ENCODE measurements at regions not wholly inside any gene's neighbourhood (a gene's known extent, or its start where the extent isn't known, plus 50 kb on each side); places are given as distances from the start of the nearest gene placed in this dataset.
"Not testable (repeated sequence)": the region's sequence is repeated elsewhere in the genome, so short reads cannot be mapped to it uniquely, and the experiment has no call there.

DNA sequence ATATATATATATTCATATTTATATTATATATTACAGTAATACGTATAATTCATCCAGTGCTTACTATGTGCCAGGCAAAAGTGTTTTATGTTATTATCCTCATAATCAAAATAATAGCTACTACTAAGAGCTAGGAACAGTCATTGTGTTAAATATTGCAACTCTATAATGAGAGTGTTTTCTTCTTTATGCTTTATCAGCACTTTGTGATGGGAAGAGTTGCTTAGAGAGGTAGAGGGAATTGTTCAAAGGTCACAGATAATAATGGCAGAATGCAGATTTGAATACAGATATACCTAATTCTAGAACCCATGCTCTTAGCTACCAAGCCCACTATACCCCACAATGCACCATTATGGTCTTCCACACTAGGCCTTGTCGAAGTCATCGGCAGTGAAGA lies 318.8 kb upstream of the PPARGC1A start:
- Histone ChIP-seq H3K9ac (ENCODE audit: low read length) (no peak overlapping the region), H3K27ac (ENCODE audit: low read depth, low read length) (no peak overlapping the region), H4K8ac (ENCODE audit: low read depth, low read length) (no peak overlapping the region), H3K4me2 (ENCODE audit: low read length) (no peak overlapping the region), H3K27me3 (ENCODE audit: insufficient read depth, low read length) (no peaks in the 10 kb centered on the region), H4K12ac (ENCODE audit: low read depth, low read length) (no peak overlapping the region), H3K79me2 (ENCODE audit: control insufficient read depth, insufficient read depth, low read length, poor library complexity) (no peaks in the 10 kb centered on the region), H2BK12ac (ENCODE audit: low read length) (no peak overlapping the region), H2AFZ (ENCODE audit: insufficient read depth, low read length, poor library complexity) (no peak overlapping the region), H3K4me3 (ENCODE audit: low read depth, low read length) (no peak overlapping the region), H3K9me3 (ENCODE audit: insufficient read depth, low read depth, low read length) (no peaks in the 10 kb centered on the region), H3K4me1 (ENCODE audit: control insufficient read depth in 1 of 2, insufficient read depth in 2 of 2, low read length in 2 of 2) (no peaks in the 10 kb centered on the region), H3K79me1 (ENCODE audit: low read length) (no peaks in the 10 kb centered on the region), H3K4ac (ENCODE audit: low read depth, low read length) (no peak overlapping the region), H4K91ac (ENCODE audit: low read depth, low read length) (no peak overlapping the region), H2BK120ac (ENCODE audit: insufficient read depth, low read length, poor library complexity) (no peak overlapping the region), H2BK5ac (ENCODE audit: low read depth, low read length, poor library complexity) (no peak overlapping the region), H3K18ac (ENCODE audit: low read length) (no peak overlapping the region), H3K23ac (ENCODE audit: low read length) (no peak overlapping the region), H2AK5ac (ENCODE audit: low read length) (no peak overlapping the region), H3K36me3 (ENCODE audit: control insufficient read depth in 1 of 2, insufficient read depth in 2 of 2, low read length in 2 of 2) (no peaks in the 10 kb centered on the region), H3K14ac (ENCODE audit: low read length) (no peak overlapping the region)
- no peak for DNase-seq
- WGBS (ENCODE audit: extremely low coverage, insufficient coverage, insufficient read length) = no CpG with 5 or more reads among the region's 3 CpGs

- not testable (repeated sequence) for H3K79me1 ChIP-seq (ENCODE audit: low read length); H3K9me3 ChIP-seq (ENCODE audit: insufficient read depth, low read depth, low read length)
Measured at GRCh38 chr4:24204708-24205107, 314.9 kb upstream of the PPARGC1A start.

GRCh38 chr4:24203926-24204325 lies 314.1 kb upstream of the PPARGC1A start:
- Histone ChIP-seq H3K79me2 (ENCODE audit: control insufficient read depth, insufficient read depth, low read length, poor library complexity) (no peaks in the 10 kb centered on the region), H2BK5ac (ENCODE audit: low read depth, low read length, poor library complexity) (no peak overlapping the region), H3K36me3 (ENCODE audit: control insufficient read depth in 1 of 2, insufficient read depth in 2 of 2, low read length in 2 of 2) (no peaks in the 10 kb centered on the region), H3K27me3 (ENCODE audit: insufficient read depth, low read length) (no peaks in the 10 kb centered on the region), H2AK5ac (ENCODE audit: low read length) (no peak overlapping the region), H3K79me1 (ENCODE audit: low read length) (no peaks in the 10 kb centered on the region), H3K9me3 (ENCODE audit: insufficient read depth, low read depth, low read length) (no peaks in the 10 kb centered on the region), H3K4ac (ENCODE audit: low read depth, low read length) (no peak overlapping the region), H2BK12ac (ENCODE audit: low read length) (no peak overlapping the region), H3K18ac (ENCODE audit: low read length) (no peak overlapping the region), H2AFZ (ENCODE audit: insufficient read depth, low read length, poor library complexity) (no peak overlapping the region), H4K8ac (ENCODE audit: low read depth, low read length) (no peak overlapping the region), H3K9ac (ENCODE audit: low read length) (no peak overlapping the region), H4K12ac (ENCODE audit: low read depth, low read length) (no peak overlapping the region), H3K14ac (ENCODE audit: low read length) (no peak overlapping the region), H3K23ac (ENCODE audit: low read length) (no peak overlapping the region), H3K4me2 (ENCODE audit: low read length) (no peak overlapping the region), H4K91ac (ENCODE audit: low read depth, low read length) (no peak overlapping the region), H3K4me1 (ENCODE audit: control insufficient read depth in 1 of 2, insufficient read depth in 2 of 2, low read length in 2 of 2) (no peaks in the 10 kb centered on the region), H3K4me3 (ENCODE audit: low read depth, low read length) (no peak overlapping the region), H3K27ac (ENCODE audit: low read depth, low read length) (no peak overlapping the region), H2BK120ac (ENCODE audit: insufficient read depth, low read length, poor library complexity) (no peak overlapping the region)
- no CpG with 5 or more reads among the region's 2 CpGs for WGBS (ENCODE audit: extremely low coverage, insufficient coverage, insufficient read length)
- DNase-seq = no peak

More at GRCh38 chr4:24204708-24205107, 314.9 kb upstream of the PPARGC1A start:
- not testable (repeated sequence) for H2AFZ ChIP-seq (ENCODE audit: insufficient read depth, low read length, poor library complexity); H2BK12ac ChIP-seq (ENCODE audit: low read length); H3K4ac ChIP-seq (ENCODE audit: low read depth, low read length); H3K9ac ChIP-seq (ENCODE audit: low read length); H2BK5ac ChIP-seq (ENCODE audit: low read depth, low read length, poor library complexity); H3K27me3 ChIP-seq (ENCODE audit: insufficient read depth, low read length); H3K4me3 ChIP-seq (ENCODE audit: low read depth, low read length); H2AK5ac ChIP-seq (ENCODE audit: low read length); H3K4me2 ChIP-seq (ENCODE audit: low read length); H3K79me2 ChIP-seq (ENCODE audit: control insufficient read depth, insufficient read depth, low read length, poor library complexity); H4K8ac ChIP-seq (ENCODE audit: low read depth, low read length); H3K23ac ChIP-seq (ENCODE audit: low read length); DNase-seq; H3K36me3 ChIP-seq (ENCODE audit: control insufficient read depth in 1 of 2, insufficient read depth in 2 of 2, low read length in 2 of 2); H3K27ac ChIP-seq (ENCODE audit: low read depth, low read length); H3K14ac ChIP-seq (ENCODE audit: low read length); H4K91ac ChIP-seq (ENCODE audit: low read depth, low read length); H4K12ac ChIP-seq (ENCODE audit: low read depth, low read length); H3K18ac ChIP-seq (ENCODE audit: low read length); H2BK120ac ChIP-seq (ENCODE audit: insufficient read depth, low read length, poor library complexity); H3K4me1 ChIP-seq (ENCODE audit: control insufficient read depth in 1 of 2, insufficient read depth in 2 of 2, low read length in 2 of 2)
- WGBS (ENCODE audit: extremely low coverage, insufficient coverage, insufficient read length) = no CpG with 5 or more reads among the region's 8 CpGs

DNA sequence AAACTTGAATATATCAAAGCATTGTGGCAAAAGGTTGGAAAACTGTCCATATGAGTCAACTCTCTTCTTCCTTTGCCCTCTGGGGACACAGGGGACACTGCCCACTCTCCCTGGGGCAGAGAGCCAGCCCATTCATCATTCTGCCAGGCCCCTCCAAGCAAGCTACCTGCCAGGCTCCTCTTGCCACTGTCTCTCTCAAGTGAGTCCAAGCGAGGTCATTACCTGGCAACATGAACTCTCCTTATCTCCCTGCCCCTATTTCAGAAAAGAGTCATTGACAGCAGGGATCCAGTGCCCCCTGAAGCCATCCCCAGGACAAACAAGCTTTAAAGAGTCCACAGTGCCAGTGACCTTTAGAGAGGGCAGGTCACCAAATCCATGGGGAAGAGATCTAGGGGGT lies 312.7 kb upstream of the PPARGC1A start:
- Histone ChIP-seq H4K8ac (ENCODE audit: low read depth, low read length) (no peak overlapping the region), H3K27ac (ENCODE audit: low read depth, low read length) (no peak overlapping the region), H3K79me2 (ENCODE audit: control insufficient read depth, insufficient read depth, low read length, poor library complexity) (no peaks in the 10 kb centered on the region), H2BK120ac (ENCODE audit: insufficient read depth, low read length, poor library complexity) (no peak overlapping the region), H4K91ac (ENCODE audit: low read depth, low read length) (no peak overlapping the region), H3K4me2 (ENCODE audit: low read length) (no peak overlapping the region), H2BK12ac (ENCODE audit: low read length) (no peak overlapping the region), H3K9ac (ENCODE audit: low read length) (no peak overlapping the region), H4K12ac (ENCODE audit: low read depth, low read length) (no peak overlapping the region), H3K9me3 (ENCODE audit: insufficient read depth, low read depth, low read length) (no peaks in the 10 kb centered on the region), H3K4me1 (ENCODE audit: control insufficient read depth in 1 of 2, insufficient read depth in 2 of 2, low read length in 2 of 2) (no peaks in the 10 kb centered on the region), H2BK5ac (ENCODE audit: low read depth, low read length, poor library complexity) (no peak overlapping the region), H2AK5ac (ENCODE audit: low read length) (no peak overlapping the region), H3K4ac (ENCODE audit: low read depth, low read length) (no peak overlapping the region), H3K18ac (ENCODE audit: low read length) (no peak overlapping the region), H3K27me3 (ENCODE audit: insufficient read depth, low read length) (no peaks in the 10 kb centered on the region), H2AFZ (ENCODE audit: insufficient read depth, low read length, poor library complexity) (no peak overlapping the region), H3K36me3 (ENCODE audit: control insufficient read depth in 1 of 2, insufficient read depth in 2 of 2, low read length in 2 of 2) (no peaks in the 10 kb centered on the region), H3K14ac (ENCODE audit: low read length) (no peak overlapping the region), H3K4me3 (ENCODE audit: low read depth, low read length) (no peak overlapping the region), H3K23ac (ENCODE audit: low read length) (no peak overlapping the region), H3K79me1 (ENCODE audit: low read length) (no peaks in the 10 kb centered on the region)
- WGBS (ENCODE audit: extremely low coverage, insufficient coverage, insufficient read length) = no CpG with 5 or more reads among the region's 1 CpG
- no peak for DNase-seq
